ENCODE measurements at regions not wholly inside any gene's neighbourhood (a gene's known extent, or its start where the extent isn't known, plus 50 kb on each side); places are given as distances from the start of the nearest gene placed in this dataset.
A peak's percentile ranks its signal among the peaks of the same experiment; 100 is the strongest.

DNA sequence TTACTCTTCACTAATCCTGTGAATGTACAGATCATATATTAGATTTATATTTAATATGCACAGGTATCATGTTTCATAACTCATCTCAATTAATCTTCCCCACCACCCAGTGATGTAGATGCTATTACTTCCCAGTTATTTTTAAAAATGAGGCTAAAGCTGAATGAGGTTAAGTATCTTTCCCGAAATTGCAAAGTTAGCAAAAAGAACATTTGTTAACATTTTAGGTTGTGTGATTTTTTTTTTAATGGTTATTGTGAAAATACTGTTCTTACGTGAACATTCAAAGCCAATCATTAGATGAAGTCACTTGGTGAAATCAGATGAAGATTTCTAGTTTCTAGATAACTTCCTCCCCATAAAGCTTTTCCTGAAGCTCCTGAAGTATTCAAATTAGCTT is 186.9 kb upstream of the PLEKHA5 start:
- H3K4me3 ChIP-seq (ENCODE audit: control insufficient read depth, low read depth, low read length), result no peak overlapping the region
- DNase-seq (ENCODE audit: low read depth), result no peak
- TF ChIP-seq, protein P1, sequence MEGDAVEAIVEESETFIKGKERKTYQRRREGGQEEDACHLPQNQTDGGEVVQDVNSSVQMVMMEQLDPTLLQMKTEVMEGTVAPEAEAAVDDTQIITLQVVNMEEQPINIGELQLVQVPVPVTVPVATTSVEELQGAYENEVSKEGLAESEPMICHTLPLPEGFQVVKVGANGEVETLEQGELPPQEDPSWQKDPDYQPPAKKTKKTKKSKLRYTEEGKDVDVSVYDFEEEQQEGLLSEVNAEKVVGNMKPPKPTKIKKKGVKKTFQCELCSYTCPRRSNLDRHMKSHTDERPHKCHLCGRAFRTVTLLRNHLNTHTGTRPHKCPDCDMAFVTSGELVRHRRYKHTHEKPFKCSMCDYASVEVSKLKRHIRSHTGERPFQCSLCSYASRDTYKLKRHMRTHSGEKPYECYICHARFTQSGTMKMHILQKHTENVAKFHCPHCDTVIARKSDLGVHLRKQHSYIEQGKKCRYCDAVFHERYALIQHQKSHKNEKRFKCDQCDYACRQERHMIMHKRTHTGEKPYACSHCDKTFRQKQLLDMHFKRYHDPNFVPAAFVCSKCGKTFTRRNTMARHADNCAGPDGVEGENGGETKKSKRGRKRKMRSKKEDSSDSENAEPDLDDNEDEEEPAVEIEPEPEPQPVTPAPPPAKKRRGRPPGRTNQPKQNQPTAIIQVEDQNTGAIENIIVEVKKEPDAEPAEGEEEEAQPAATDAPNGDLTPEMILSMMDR (IDR thresholded peaks at IDR 0.05; ENCODE audit: control insufficient read depth, insufficient read depth, low read depth, low read length, missing control alignments), result no peak

DNA sequence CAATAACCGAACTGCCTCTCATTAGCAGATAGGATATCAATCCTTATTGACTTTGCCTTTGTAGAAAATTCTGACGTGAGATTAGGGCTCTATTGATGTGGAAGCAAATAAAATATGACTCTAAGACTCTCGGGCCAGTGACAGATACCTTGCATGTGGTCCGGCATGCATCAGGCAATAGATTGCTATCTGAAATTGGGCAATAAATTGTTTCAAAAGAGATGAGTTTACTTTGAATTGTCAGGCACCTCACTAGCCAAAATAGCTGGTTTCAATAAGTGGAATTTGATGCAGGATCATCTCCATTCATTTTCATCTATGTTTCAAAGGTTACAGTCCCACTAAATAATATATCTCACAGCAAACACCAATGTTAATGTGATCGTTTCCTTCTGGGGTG is 186.3 kb upstream of the PLEKHA5 start:
- no peak overlapping the region for H3K4me3 ChIP-seq (ENCODE audit: control insufficient read depth, low read depth, low read length)
- TF ChIP-seq, protein P1 (IDR thresholded peaks at IDR 0.05; ENCODE audit: control insufficient read depth, insufficient read depth, low read depth, low read length, missing control alignments), result no peak
- no peak for DNase-seq (ENCODE audit: low read depth)

DNA sequence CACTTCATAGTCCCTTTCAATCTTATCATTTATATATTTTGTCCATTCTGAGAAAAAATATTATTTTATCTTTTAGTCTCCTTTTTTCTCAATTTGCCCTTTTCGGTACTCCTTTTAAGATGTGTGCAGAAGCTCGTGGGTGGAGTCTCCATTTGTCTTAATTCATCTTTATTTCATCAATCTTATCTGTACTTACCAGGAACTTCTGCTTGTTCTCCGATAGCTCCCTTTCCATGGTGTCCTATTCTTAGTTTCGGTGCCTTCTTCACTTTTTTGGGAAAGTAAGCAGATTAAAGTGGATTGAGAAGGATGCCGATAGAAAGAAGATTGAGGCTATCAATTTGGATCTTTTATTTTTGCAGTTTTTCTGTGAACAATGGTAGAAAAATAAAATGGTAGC is 183.4 kb upstream of the PLEKHA5 start:
- TF ChIP-seq, protein P1 (IDR thresholded peaks at IDR 0.05; ENCODE audit: control insufficient read depth, insufficient read depth, low read depth, low read length, missing control alignments), result no peak
- no peak for DNase-seq (ENCODE audit: low read depth)
- no peak overlapping the region for H3K4me3 ChIP-seq (ENCODE audit: control insufficient read depth, low read depth, low read length)

DNA sequence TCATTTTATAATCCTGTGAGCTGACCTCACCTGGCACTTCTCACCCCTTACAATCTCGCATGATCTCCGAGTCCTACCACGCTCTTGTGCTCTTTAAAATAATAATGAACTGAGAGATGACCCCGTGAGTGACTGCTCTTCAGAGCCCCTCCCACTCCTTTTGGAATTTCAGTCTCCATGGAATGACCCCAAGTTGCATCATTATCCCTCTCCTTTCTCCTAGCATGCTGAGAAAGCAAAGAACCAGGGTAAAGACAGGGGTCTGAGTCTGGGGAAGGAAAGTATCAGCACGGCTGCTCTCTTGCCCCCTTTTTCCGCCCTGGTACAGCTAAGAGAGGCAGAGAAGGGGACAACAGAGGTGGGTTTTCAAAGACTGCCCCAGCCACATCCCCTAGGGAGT is 178.3 kb upstream of the PLEKHA5 start:
- TF ChIP-seq, protein P1 (IDR thresholded peaks at IDR 0.05; ENCODE audit: control insufficient read depth, insufficient read depth, low read depth, low read length, missing control alignments), result no peak
- no peak for DNase-seq (ENCODE audit: low read depth)
- no peak overlapping the region for H3K4me3 ChIP-seq (ENCODE audit: control insufficient read depth, low read depth, low read length)

DNA sequence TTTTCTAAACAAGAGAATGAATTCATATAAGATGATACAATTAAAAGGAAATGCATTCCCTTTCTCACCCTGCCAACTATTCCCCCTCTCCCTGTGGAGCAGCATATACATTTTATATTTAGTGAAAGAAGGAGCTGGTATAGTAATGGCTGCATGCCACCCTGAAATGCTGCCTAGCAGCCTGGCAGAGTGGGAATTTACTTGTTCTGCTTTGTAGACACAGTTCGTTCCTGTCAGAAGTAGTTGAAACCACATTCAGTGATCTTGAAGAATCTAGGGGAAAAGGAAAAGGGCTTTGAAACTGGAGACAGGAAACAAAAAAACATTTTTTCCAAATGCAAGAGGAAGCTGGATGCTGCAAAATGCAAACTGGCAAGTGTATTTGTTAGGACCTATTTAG is 176.0 kb upstream of the PLEKHA5 start:
- TF ChIP-seq, protein P1 (IDR thresholded peaks at IDR 0.05; ENCODE audit: control insufficient read depth, insufficient read depth, low read depth, low read length, missing control alignments), result no peak
- no peak overlapping the region for H3K4me3 ChIP-seq (ENCODE audit: control insufficient read depth, low read depth, low read length)
- no peak for DNase-seq (ENCODE audit: low read depth)

DNA sequence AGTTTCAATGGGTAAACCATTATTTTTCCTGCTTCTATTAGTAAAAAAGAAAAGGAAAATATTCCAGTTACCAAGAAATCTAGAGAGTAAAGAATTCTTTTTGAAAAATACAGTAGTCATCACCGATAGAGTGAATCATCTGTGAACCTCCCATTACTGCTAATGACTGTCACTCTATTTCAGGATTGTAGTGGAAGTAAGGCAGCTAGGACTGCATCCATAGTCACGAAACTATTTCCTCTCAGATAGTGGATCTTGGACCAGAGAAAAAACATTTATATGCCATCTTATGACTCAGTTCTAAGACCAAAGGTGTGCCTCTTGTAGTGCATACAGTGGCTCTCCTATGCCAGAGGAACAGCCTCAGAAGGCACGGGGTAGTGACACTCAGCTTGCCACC is 173.9 kb upstream of the PLEKHA5 start:
- TF ChIP-seq, protein P1 (IDR thresholded peaks at IDR 0.05; ENCODE audit: control insufficient read depth, insufficient read depth, low read depth, low read length, missing control alignments), result no peak
- DNase-seq (ENCODE audit: low read depth), result peak; percentile 4
- H3K4me3 ChIP-seq (ENCODE audit: control insufficient read depth, low read depth, low read length), result no peak overlapping the region

DNA sequence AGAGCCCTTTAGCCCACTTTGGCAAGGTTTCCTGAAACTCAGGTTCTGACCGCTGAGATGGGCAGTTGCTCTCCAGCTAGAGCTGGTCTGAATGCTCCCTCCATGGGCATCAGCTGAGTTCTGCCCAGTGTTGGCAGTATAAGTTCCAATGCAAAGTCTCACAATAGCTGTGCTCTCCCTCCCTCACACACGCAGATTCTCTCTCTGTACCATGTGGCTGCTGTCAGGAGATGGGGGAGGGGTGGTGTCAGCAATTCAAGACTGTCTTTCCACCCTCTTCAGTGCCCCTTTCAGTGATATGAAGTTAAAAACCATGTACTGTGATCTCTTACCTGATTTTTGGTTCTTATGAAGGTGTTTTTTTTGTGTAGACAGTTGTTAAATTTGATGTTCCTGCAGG is 164.3 kb upstream of the PLEKHA5 start:
- DNase-seq (ENCODE audit: low read depth), result no peak
- TF ChIP-seq, protein P1 (IDR thresholded peaks at IDR 0.05; ENCODE audit: control insufficient read depth, insufficient read depth, low read depth, low read length, missing control alignments), result no peak
- no peak overlapping the region for H3K4me3 ChIP-seq (ENCODE audit: control insufficient read depth, low read depth, low read length)
